Ascending aorta (tissue), 2 donors: ENCODE measurements at regions not wholly inside any gene's neighbourhood (a gene's known extent, or its start where the extent isn't known, plus 50 kb on each side); places are given as distances from the start of the nearest gene placed in this dataset.

ENCODE experiments used
- DNase-seq, 2 donors: peaks; one replicate each; pipeline ENCODE4 v3.0.0-alpha.2; 2019; ENCODE audit warnings: low spot score in 2 of 2
- H3K27ac ChIP-seq, 2 donors: fragments of 200-600 bp; sonication (generic); one replicate each; pipeline ENCODE4 v1.5.1; 2016 to 2017; ENCODE audit warnings: mild to moderate bottlenecking in 1 of 2
- H3K27me3 ChIP-seq: fragments of 200-600 bp; sonication (generic); one replicate; pipeline ENCODE4 v1.5.1; 2017
- H3K36me3 ChIP-seq, 2 donors: fragments of 200-600 bp; sonication (generic); one replicate each; pipeline ENCODE4 v1.5.1; 2016
- H3K4me1 ChIP-seq, 2 donors: fragments of 200-600 bp; sonication (generic); one replicate each; pipeline ENCODE4 v1.5.1; 2016 to 2017; ENCODE audit warnings: mild to moderate bottlenecking in 1 of 2
- H3K4me3 ChIP-seq, 2 donors: fragments of 200-600 bp; sonication (generic); one replicate each; pipeline ENCODE4 v1.5.1; 2016 to 2017; ENCODE audit warnings: mild to moderate bottlenecking in 1 of 2
- H3K9me3 ChIP-seq, 2 donors: fragments of 200-600 bp; sonication (generic); one replicate each; pipeline ENCODE4 v1.5.1; 2016
- CTCF ChIP-seq, 3 experiments: fragments of 200-600 bp in 2 of 3; fragments of 450-650 bp in 1 of 3; sonication (generic) in 2 of 3; IDR thresholded peaks; one replicate each; pipeline ENCODE4 v1.5.1; 2016 to 2019; ENCODE audit warnings: antibody characterized with exemption in 3 of 3, mild to moderate bottlenecking in 1 of 3, moderate library complexity in 1 of 3
- intact Hi-C: fragments of 100-400 bp; cut with DNase I; formaldehyde crosslinking; loops from one replicate; pipeline ENCODE4 v1.15.1; 2023

- no peaks in the 10 kb centered on the region for H3K9me3 ChIP-seq
- H3K36me3 ChIP-seq: no peaks in the 10 kb centered on the region
- intact Hi-C loops: no loop called here
- no peak for TF ChIP-seq CTCF (IDR thresholded peaks at IDR 0.05)
- H3K4me1 ChIP-seq: no peaks in the 10 kb centered on the region
- no peak overlapping the region for H3K4me3 ChIP-seq
- DNase-seq: no peak
- no peak overlapping the region for H3K27ac ChIP-seq
- H3K27me3 ChIP-seq: no peaks in the 10 kb centered on the region
Observed at GRCh38 chr17:72396121-72396520, 275.3 kb downstream of the SOX9 start.

GRCh38 chr17:72397223-72397667, 276.4 kb downstream of the SOX9 start:
- H3K9me3 ChIP-seq: no peaks in the 10 kb centered on the region
- no peaks in the 10 kb centered on the region for H3K36me3 ChIP-seq
- TF ChIP-seq CTCF (IDR thresholded peaks at IDR 0.05): no peak
- intact Hi-C loops: no loop called here
- no peak for DNase-seq
- H3K27ac ChIP-seq: no peak overlapping the region
- no peaks in the 10 kb centered on the region for H3K4me1 ChIP-seq
- H3K27me3 ChIP-seq: no peaks in the 10 kb centered on the region
- H3K4me3 ChIP-seq: no peak overlapping the region

- no peak for TF ChIP-seq CTCF (IDR thresholded peaks at IDR 0.05)
- no peaks in the 10 kb centered on the region for H3K4me1 ChIP-seq
- H3K27me3 ChIP-seq: no peaks in the 10 kb centered on the region
- intact Hi-C loops: no loop called here
- no peak overlapping the region for H3K27ac ChIP-seq
- no peaks in the 10 kb centered on the region for H3K9me3 ChIP-seq
- H3K4me3 ChIP-seq: no peak overlapping the region
- H3K36me3 ChIP-seq: no peaks in the 10 kb centered on the region
- DNase-seq: no peak
Observed at GRCh38 chr17:72397687-72398086, 276.9 kb downstream of the SOX9 start.

- TF ChIP-seq CTCF (IDR thresholded peaks at IDR 0.05): no peak
- Histone ChIP-seq H3K27ac (no peak overlapping the region), H3K27me3 (no peaks in the 10 kb centered on the region), H3K4me3 (no peak overlapping the region), H3K9me3 (no peaks in the 10 kb centered on the region), H3K36me3 (no peaks in the 10 kb centered on the region), H3K4me1 (no peaks in the 10 kb centered on the region)
- intact Hi-C loops: no loop called here
- no peak for DNase-seq
Observed at GRCh38 chr17:72399023-72399607, 278.3 kb downstream of the SOX9 start.

GRCh38 chr17:72399608-72400487, 279.0 kb downstream of the SOX9 start:
- Histone ChIP-seq H3K4me3 (no peak overlapping the region), H3K36me3 (no peaks in the 10 kb centered on the region), H3K9me3 (no peaks in the 10 kb centered on the region), H3K27ac (no peak overlapping the region), H3K27me3 (no peaks in the 10 kb centered on the region), H3K4me1 (no peaks in the 10 kb centered on the region)
- no peak for DNase-seq
- intact Hi-C loops: no loop called here
- TF ChIP-seq CTCF (IDR thresholded peaks at IDR 0.05): no peak
